ENCODE measurements at regions not wholly inside any gene's neighbourhood (a gene's known extent, or its start where the extent isn't known, plus 50 kb on each side); places are given as distances from the start of the nearest gene placed in this dataset.
A peak's percentile ranks its signal among the peaks of the same experiment; 100 is the strongest.

- DNase-seq (ENCODE audit: low spot score) = no peak
Observed at GRCh38 chr10:89829262-89829886, 128.0 kb downstream of the KIF20B start.

- no peak for DNase-seq (ENCODE audit: low spot score)
Observed at GRCh38 chr10:89829887-89830269, 128.5 kb downstream of the KIF20B start.

- DNase-seq (ENCODE audit: low spot score) = no peak
Observed at GRCh38 chr10:89830624-89831023, 129.2 kb downstream of the KIF20B start.

- DNase-seq (ENCODE audit: low spot score) = no peak
Observed at GRCh38 chr10:89836840-89837164, 135.4 kb downstream of the KIF20B start.

- DNase-seq (ENCODE audit: low spot score) = peak; percentile 62
Observed at GRCh38 chr10:89837165-89838043, 136.0 kb downstream of the KIF20B start.

- no peak for DNase-seq (ENCODE audit: low spot score)
Observed at GRCh38 chr10:89838044-89838615, 136.7 kb downstream of the KIF20B start.

- DNase-seq (ENCODE audit: low spot score) = no peak
Observed at GRCh38 chr10:89845541-89846280, 144.3 kb downstream of the KIF20B start.

GRCh38 chr10:89846281-89846630 lies 144.9 kb downstream of the KIF20B start:
- DNase-seq (ENCODE audit: low spot score) = no peak

- DNase-seq (ENCODE audit: low spot score) = no peak
Observed at GRCh38 chr10:89846786-89847185, 145.4 kb downstream of the KIF20B start.

- no peak for DNase-seq (ENCODE audit: low spot score)
Observed at GRCh38 chr10:89852872-89853271, 151.5 kb downstream of the KIF20B start.

- DNase-seq (ENCODE audit: low spot score) = no peak
Observed at GRCh38 chr10:89853781-89854191, 152.4 kb downstream of the KIF20B start.

- no peak for DNase-seq (ENCODE audit: low spot score)
Observed at GRCh38 chr10:89857431-89858042, 156.1 kb downstream of the KIF20B start.

- DNase-seq (ENCODE audit: low spot score) = no peak
Observed at GRCh38 chr10:89861199-89861573, 159.8 kb downstream of the KIF20B start.

- DNase-seq (ENCODE audit: low spot score) = no peak
Observed at GRCh38 chr10:89861584-89862301, 160.4 kb downstream of the KIF20B start.

GRCh38 chr10:89867964-89868363 lies 166.6 kb downstream of the KIF20B start:
- no peak for DNase-seq (ENCODE audit: low spot score)

- DNase-seq (ENCODE audit: low spot score) = no peak
Observed at GRCh38 chr10:89869180-89869579, 167.8 kb downstream of the KIF20B start.

GRCh38 chr10:89869592-89870156 lies 168.3 kb downstream of the KIF20B start:
- DNase-seq (ENCODE audit: low spot score) = no peak

- DNase-seq (ENCODE audit: low spot score) = no peak
Observed at GRCh38 chr10:89870936-89871335, 169.5 kb downstream of the KIF20B start.

- no peak for DNase-seq (ENCODE audit: low spot score)
Observed at GRCh38 chr10:89873055-89873454, 171.7 kb downstream of the KIF20B start.

- DNase-seq (ENCODE audit: low spot score) = no peak
Observed at GRCh38 chr10:89875557-89875956, 174.2 kb downstream of the KIF20B start.

GRCh38 chr10:89879121-89879520 lies 177.7 kb downstream of the KIF20B start:
- DNase-seq (ENCODE audit: low spot score) = no peak
